Testis (tissue), 2 donors: ENCODE measurements at regions not wholly inside any gene's neighbourhood (a gene's known extent, or its start where the extent isn't known, plus 50 kb on each side); places are given as distances from the start of the nearest gene placed in this dataset.

Source experiments
- POLR2A ChIP-seq: fragments of 450-650 bp; IDR thresholded peaks from one replicate; pipeline ENCODE4 v1.6.1; 2017; ENCODE audit warnings: antibody characterized with exemption, mild to moderate bottlenecking, moderate library complexity
- TF ChIP-seq, protein P1 (sequence below), 3 experiments: fragments of 450-650 bp in 2 of 3; fragments of 200-600 bp in 1 of 3; sonication (generic) in 1 of 3; IDR thresholded peaks; one replicate each; pipeline ENCODE4 v1.5.1; 2016 to 2019; ENCODE audit warnings: antibody characterized with exemption in 3 of 3, mild to moderate bottlenecking in 2 of 3, moderate library complexity in 1 of 3

DNA sequence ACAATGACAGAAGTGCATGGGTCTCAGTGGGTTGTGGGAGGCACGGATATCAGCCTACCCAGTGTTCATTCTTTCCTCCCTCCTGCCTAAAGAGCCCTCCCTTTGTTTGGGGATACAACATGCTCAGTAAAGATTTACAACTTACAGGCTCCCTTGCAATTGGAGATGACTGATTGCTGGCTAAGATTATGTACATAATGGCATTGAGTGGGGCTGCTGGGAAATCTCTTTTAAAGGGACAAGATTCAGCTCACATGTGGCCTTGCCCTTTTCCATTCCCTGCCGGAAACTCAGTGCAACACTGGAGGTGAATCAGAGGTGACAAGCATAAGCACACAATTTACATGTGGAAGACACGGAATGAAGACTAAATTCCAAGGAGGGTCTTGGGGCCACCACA, 83.7 kb upstream of the CHRM3 start:
- TF ChIP-seq, protein P1, sequence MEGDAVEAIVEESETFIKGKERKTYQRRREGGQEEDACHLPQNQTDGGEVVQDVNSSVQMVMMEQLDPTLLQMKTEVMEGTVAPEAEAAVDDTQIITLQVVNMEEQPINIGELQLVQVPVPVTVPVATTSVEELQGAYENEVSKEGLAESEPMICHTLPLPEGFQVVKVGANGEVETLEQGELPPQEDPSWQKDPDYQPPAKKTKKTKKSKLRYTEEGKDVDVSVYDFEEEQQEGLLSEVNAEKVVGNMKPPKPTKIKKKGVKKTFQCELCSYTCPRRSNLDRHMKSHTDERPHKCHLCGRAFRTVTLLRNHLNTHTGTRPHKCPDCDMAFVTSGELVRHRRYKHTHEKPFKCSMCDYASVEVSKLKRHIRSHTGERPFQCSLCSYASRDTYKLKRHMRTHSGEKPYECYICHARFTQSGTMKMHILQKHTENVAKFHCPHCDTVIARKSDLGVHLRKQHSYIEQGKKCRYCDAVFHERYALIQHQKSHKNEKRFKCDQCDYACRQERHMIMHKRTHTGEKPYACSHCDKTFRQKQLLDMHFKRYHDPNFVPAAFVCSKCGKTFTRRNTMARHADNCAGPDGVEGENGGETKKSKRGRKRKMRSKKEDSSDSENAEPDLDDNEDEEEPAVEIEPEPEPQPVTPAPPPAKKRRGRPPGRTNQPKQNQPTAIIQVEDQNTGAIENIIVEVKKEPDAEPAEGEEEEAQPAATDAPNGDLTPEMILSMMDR (IDR thresholded peaks at IDR 0.05), result no peak
- TF ChIP-seq POLR2A, result no peak
